NOMO-1 treated with dmso at 0.1 percent for 144 hours (cell line): ENCODE measurements at regions not wholly inside any gene's neighbourhood (a gene's known extent, or its start where the extent isn't known, plus 50 kb on each side); places are given as distances from the start of the nearest gene placed in this dataset.

Source experiments
- DNase-seq: peaks from one replicate; lab custom pipeline; 2025; ENCODE audit not compliant: unreplicated experiment; lab: John Stamatoyannopoulos, UW

DNA sequence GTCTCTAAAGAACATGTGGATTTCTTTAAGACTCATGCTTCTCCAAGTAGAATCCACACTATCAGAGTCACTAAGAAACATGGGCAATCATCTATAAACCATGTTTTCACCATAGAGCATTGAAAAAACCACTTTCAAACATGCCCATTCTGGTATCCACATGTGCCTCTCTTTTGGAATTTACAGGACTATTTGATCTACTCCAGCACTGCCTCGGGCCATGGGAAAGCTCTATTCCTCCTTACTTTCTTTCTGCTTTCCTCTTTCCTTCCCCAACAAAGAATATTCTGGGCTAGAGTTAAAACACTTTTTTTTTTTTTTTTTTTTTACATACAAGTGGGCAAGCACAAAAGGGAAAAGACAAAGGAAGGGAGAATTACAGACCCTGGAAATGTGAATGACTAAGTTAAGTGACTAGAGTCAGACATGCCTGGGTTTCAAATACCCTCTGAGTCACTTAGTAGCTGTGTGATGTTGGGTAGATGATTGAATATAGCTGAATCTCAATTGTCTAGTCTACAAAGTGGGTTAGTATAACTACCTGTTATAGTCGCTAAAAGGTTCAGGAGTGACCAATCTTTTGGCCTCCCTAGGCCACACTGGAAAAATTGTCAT lies 847.7 kb upstream of the INTU start:
- DNase-seq: no peak

DNA sequence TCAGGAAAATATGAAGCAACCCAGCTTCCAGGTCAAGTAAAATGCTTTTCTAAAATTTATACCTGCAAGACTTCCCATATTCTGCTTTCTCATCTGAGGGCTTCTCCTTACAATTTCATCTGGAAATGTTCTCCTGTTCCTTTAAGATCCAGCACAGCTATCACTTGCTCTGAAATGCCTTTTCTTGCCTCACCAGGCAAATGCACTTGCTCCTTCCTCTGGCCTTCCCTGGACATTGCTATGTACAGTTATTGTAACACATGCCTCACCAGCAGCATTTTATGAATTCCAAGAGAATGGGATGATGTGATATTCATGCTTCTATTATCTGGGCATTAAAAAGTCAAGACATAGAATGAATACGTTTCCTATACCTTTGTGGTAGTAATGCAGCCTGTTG lies 842.1 kb upstream of the INTU start:
- DNase-seq: no peak

DNA sequence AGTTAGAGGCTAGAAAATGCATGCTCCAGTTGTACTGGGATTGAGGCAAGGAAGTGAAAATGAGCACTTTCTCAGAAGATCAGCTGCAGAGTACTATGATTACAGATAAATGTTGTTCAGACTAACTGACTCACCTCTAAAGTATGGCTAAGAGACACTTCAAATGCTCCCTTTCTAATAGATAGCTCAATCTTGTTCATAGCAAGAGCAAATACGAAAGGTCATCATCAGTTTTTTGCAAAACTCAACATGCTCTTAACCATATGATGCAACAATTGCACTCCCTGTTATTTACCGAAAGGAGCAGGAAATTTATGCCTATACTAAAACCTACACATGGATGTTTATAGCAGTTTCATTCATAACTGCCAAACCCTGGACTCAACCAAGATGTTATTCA lies 838.4 kb upstream of the INTU start:
- DNase-seq: no peak

DNA sequence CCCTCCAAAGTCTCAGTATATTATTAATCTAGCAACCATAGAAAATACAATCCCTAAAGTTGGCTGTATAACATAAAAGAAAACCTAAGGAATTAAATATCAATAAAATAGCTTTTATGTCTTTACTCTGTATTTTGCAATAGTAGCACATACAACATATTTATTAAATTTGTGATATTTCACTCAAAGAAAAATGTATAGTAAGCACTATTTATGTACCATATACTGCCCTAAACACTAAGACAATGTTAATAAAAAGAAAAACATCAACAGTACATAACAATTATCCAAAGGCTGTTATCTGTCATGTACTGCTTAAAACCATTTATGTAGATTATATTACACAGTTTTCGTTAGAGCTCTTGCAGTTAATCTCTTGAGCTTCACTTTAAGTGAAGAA lies 834.5 kb upstream of the INTU start:
- DNase-seq: no peak

DNA sequence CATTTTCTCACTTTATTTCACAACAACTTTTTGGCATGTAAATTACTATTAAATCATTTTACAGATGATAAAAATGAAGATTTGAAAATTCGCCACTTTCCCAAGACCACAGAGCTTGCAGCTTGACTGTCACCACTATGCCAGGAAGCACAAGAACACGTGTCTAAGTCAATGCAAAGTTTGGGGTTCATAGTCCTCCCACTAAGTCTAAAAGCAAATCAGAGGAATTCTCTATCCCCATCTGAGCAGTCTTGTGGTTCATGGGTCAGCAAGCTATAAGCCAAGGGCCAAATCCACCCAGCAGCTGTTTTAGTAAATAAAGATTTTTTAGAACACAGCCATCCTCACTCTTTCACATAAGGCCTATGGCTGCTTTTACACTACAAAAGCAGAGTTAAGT lies 833.3 kb upstream of the INTU start:
- no peak for DNase-seq

DNA sequence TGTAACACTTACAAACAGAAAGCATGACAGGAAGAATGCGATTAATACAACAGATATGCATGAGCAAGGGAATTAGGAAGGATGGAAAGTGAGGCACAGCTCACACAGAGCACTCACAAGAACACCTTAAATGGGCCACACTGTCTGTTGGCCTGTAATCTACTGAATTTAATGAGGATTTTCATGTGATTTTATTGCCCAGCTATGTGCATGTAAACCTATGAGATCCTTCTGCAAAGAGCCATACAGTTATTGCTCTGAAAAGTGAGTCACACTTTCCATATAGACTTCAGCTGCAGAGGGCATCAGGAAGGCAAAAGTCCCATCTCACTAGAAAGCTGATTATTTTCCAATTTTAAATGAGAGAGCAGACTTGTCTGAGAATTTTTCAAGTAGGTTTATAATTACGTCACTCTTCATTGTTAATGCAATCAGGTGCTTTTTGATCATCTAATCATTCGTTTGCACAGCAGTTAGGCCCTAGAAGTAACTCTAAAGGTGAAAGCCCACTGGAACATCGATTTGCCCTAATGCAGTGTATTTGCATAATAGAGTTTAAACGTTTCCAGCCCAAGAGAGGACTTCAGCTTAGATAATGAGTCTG lies 832.7 kb upstream of the INTU start:
- no peak for DNase-seq

DNA sequence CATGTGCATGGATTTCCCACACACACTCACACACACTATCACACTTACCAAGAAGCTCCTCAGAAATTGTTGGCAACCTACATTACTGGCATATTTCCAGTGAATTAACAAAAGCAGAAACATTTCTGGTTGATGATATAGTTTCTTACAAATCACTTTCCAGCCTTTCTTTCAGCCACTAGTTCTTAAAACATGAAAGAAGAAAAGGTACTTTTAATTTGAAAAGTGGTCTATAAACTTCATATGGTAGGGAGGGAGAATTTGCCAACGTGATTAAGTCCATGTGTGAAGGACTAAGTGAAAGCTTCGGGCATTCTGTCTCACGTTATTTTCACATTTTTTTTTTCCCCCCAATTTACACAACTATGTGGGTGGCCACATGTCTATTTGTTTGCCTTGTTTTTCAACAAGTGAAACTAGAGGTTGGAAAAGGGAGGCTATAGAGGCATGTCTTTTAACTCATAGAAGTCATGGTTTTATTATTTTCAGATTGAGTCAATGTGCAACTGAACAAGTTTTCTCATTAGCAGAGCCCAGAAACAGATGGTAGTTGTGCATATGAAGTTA lies 832.1 kb upstream of the INTU start:
- no peak for DNase-seq

DNA sequence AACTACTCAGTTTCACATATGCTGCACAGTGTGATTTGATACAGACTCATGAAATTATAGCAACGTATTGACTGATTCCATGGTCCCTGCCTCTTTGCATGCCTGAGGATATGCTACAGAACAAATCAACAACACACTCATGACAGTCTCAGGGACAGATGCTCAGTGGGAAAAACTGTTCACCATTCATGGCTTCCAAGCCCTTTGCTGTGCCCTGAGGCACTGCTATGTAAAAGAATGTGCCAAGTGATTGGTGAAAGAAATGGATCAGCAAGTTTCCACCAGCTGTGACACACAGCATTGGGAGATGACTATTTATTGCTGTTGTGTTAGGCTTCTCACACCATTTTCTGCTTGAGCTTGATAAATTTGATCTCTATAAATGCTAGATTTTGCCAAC lies 825.6 kb upstream of the INTU start:
- no peak for DNase-seq

DNA sequence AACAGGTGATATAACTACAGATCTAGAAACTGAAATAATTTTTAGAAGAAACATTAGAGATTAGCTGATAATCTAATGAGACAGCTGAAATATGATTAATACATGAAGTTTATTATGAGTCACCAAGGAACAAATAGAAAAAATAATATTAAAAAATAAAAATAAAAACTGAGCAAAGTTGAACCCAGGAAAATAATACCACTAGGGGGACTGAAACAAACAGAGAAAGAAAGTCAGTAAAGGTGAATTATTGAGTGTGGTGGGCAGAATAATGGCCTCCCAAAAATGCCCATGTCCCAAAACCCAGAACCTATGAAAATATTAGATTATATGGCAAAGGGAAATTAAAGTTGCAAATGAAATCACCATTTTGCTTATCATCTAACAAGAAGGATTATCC lies 820.7 kb upstream of the INTU start:
- DNase-seq: no peak

DNA sequence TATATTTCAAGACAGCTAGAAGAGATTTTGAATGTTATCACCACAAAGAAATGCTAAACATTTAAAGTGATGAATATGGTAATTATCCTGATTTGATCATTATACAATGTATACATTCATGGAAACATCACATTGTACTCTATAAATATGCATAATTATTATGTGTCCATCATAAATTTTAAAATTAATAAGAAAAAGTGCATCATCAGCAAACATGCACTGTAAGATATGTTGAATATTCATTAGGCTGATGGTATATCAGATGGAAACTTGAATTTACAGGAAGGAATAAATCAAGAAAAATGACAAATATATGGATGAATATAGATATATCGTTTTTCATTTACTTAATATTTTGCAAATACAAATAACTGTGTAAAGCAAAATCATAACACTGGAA lies 812.1 kb upstream of the INTU start:
- no peak for DNase-seq

DNA sequence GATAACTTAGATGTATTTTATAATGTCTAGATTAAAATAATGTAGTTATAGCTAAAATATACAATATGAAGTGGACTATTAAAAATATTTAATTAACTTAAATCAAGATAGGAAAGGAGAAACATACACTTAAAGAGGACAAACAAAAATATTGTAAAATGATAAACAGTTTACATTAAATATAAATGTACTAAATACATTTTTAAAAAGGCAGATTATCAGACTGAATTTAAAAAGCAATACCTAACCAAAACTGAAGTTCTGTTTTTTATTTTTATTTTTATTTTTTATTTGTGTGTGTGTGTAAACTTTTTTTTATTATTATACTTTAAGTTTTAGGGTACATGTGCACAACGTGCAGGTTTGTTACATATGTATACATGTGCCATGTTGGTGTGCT lies 811.6 kb upstream of the INTU start:
- no peak for DNase-seq

DNA sequence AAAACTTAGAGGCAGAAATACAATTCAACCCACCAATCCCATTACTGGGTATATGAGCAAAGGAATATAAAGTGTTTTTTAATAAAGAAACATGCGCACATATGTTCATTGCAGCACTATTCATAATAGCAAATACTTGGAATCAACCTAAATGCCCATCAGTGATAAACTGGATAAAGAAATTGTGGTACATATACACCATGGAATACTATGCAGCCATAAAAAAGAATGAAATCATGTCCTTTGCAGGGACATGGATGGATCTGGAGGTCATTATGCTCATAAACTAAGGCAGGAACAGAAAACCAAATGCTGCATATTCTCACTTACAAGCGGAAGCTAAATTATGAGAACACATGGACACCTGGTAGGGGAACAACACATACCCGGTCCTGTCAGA lies 807.7 kb upstream of the INTU start:
- DNase-seq: no peak

DNA sequence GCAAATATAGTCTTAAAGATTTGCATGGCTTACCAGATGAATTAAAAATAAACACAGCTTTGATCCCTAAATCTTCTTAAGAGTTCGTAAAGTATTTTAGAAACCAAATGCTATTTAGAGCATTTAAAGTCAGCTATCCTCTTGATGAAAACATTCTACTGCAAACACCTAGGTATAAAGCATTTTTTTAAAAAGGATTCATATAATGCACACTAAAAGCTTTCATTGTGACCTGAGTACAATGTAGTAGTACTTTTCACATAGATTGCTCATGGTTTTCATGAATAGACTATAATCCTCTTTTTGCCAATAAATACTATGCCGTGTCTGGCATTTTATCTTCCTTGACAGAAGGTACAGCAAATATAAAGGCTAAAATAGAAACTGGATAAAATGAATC lies 805.1 kb upstream of the INTU start:
- DNase-seq: no peak

DNA sequence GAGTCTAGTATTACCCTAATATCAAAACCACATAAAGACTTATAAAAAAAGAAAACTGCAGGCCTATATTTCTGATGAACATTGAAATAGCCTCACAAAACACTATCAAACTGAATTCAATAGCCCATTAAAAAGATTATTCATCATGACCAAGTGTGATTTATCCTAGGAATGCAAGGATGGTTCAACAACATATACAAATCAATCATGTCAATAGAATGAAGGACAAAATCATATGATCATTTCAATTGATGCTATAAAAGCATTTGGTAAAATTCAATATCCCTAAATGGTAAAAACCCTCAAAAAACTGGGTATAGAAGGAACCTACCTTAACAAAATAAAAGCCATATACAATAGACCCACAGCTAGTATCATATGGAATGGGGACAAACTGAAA lies 797.9 kb upstream of the INTU start:
- no peak for DNase-seq

DNA sequence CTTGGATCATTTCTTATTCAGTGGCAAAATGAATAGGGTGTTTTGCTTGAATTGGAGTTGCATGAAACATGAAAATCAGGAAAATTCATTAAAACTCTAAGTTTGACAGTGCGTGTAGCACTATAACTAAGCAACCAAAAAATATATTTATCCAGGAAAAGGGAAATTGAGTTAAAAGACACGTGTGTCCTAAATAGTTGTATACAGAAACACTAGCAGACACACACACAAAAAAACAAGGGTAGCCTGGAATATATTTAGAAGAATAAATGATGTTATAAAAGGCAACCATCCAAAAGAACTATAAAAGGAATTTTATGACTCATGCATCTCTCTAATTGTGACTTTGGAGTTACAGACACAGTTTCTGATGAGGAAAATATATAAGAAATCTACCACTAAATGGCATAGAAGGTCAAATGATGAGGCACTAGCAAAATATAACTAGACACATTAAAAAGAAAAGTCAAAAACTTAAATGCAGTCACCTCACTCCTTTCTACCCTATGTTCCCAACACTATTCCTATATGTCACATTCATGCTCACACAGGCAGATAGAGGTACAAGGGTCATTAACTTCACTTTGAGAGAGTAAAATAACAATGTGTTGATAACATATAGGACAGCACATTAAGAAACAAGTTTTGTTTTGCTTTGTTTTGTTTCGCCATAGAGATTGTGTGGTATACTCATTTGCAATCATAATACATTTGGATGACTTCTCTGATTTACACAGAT lies 793.6 kb upstream of the INTU start:
- no peak for DNase-seq

DNA sequence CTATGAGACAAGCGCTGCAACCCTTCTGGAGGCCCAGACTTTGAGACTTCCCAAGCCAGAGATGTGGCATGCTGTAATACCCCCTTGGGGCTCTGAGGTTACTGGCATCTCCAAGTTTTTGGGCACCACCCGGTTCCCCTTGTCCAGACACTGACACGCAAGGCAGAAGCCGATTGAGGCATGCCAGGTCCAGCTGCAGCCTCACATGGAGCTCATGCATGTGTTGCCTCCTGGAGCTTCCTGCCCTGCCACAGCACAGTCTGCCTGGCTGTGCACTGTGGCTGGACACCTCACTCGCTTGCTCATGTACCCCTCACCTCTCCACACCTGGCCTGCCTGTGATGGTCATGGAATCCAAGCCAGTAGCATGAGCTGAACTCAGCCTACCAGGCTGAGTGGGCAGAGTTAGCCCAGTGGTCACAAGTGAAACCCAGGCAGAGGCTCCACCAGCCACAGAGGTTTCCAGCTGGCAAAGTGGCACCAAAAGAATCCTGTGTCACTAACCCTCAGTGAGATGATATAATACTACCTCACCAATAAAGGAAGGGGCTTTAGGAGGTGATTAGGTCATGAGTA lies 789.2 kb upstream of the INTU start:
- no peak for DNase-seq

DNA sequence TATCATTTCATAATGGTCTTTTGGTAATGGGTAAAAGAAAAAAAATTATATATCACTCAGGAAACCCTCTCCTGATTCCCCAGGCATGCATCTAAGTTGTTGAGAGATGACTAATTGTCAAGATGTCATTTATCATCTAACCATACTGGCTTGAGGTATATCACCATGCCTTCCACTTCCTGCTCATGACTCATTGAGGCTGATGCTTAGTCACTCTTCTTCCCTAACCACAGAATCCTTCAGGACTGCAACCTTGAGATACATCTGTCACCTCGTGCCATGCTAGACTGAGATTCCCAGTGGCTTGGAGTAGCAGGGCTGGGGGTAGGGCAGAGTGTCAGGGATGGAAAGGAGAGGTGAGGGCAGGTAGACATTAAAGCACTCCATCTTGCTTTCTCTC lies 782.5 kb upstream of the INTU start:
- DNase-seq: no peak

DNA sequence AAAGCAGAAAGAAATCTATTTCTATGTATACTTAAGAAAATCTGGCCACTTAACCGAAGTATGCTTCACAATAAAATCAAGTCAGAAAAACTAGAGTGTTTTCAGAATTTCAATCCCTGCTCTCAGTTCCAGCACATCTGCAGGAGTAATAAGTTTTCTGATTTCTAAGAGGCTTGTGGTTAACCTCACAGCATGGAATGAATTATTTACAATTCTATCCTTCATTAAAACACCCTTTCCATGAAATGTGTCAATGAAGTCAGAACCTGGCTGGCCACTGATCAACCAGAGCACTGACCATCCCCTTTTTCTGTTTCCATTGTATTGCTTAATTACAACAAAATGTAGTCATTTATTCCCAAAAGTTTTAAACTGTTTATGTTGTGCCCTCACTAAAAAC lies 781.4 kb upstream of the INTU start:
- no peak for DNase-seq

DNA sequence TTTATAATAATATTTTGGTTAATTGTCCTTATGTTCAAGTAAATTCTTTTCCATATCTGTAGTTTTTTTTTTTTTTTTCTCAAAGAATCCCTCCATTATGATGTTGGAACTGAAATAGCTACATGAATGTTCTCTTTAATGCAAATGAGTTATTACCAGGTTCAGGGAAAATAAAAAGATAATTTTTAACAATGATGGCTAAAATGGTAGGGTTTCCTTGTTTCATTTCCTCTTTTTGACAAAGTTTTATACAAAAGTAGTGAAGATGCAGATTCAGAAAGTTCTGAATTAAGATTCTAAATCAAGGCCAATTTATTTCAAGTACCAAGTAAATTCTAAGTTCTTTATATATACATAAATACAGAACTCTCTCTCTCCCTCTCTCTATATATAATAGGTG lies 779.0 kb upstream of the INTU start:
- no peak for DNase-seq

DNA sequence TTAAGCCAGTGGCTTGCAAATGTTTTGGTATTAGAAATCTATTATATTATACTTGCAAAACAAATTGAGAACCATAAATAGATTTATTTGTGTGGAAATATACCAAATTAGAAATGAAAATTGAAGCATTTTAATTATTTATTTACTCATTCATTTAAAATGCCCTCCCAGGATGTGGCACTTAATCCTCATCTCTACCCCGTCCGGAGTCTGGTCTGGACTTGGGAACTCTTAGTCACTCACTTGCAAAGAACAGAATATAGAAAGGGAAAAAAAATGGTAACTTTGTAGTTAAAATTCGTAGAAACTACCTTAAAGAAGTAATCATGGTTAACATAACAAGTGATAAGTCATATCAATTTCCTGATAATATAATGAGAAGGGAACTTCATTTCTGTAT lies 775.9 kb upstream of the INTU start:
- DNase-seq: no peak

DNA sequence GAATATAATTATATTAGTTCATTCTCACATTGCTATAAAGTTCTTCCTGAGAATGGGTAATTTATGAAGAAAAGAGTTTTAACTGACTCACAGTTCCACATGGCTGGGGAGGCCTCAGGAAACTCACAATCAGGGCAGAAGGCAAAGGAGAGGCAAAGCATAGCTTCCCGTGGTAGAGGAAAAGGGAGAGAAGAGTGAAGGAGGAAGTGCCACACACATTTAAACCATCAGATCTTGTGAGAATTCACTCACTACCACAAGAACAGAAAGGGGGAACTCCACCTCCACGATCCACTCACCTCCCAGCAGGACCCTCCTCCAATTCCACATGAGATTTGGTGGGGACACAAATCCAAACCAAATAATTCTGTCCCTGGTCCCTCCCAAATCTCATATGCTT lies 773.4 kb upstream of the INTU start:
- DNase-seq: no peak

DNA sequence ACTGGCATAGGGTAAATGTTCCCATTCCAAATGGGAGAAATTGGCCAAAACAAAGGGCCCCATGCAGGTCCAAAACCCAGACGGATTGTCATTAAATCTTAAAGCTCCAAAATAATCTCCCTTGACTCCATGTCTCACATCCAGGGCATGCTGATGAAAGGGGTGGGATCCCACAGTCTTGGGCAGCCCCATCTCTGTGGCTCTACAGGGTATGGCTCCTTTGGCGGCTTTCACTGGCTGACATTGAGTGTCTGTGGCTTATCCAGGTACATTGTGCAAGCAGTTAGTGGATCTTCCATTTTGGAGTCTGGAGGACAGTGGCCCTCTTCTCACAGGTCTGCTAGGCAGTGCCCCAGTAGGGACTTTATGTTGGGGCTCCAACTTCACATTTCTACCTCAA lies 772.9 kb upstream of the INTU start:
- DNase-seq: no peak
